Thoracic aorta (tissue), 2 donors: ENCODE measurements at regions not wholly inside any gene's neighbourhood (a gene's known extent, or its start where the extent isn't known, plus 50 kb on each side); places are given as distances from the start of the nearest gene placed in this dataset.

Experiments used
- ATAC-seq: fragments of 150-250 bp; one replicate; pipeline ENCODE4 v1.8.0; 2017; ENCODE audit warnings: low read depth; ENCODE audit not compliant: insufficient number of reproducible peaks, low FRiP score
- DNase-seq: peaks from one replicate; pipeline ENCODE4 v3.0.0-alpha.2; 2020; ENCODE audit warnings: low spot score
- H3K27ac ChIP-seq, 2 donors: fragments of 200-600 bp; sonication (generic); 1 replicate in 1 of 2; 2 replicates in 1 of 2; pipeline ENCODE4 v1.5.1; 2016; ENCODE audit warnings: mild to moderate bottlenecking in 2 of 2, moderate library complexity in 2 of 2
- H3K27me3 ChIP-seq: fragments of 200-600 bp; sonication (generic); replicated peaks from 2 replicates; pipeline ENCODE4 v1.6.0; 2016; ENCODE audit warnings: mild to moderate bottlenecking; ENCODE audit not compliant: insufficient read depth
- H3K36me3 ChIP-seq: fragments of 200-600 bp; sonication (generic); one replicate; pipeline ENCODE4 v1.5.1; 2016
- H3K4me1 ChIP-seq, 2 donors: fragments of 200-600 bp; sonication (generic); 1 replicate in 1 of 2; 2 replicates in 1 of 2; pipeline versions ENCODE4 v1.5.1 to v1.6.0; 2016; ENCODE audit warnings: low read depth in 2 of 2, mild to moderate bottlenecking in 1 of 2; ENCODE audit not compliant: control insufficient read depth in 1 of 2
- H3K4me3 ChIP-seq: fragments of 200-600 bp; sonication (generic); 2 replicates; pipeline ENCODE4 v1.5.1; 2016; ENCODE audit warnings: mild to moderate bottlenecking
- H3K9me3 ChIP-seq: fragments of 200-600 bp; sonication (generic); 2 replicates; pipeline ENCODE4 v1.5.1; 2016
- CTCF ChIP-seq: fragments of 200-600 bp; sonication (generic); IDR thresholded peaks from one replicate; pipeline ENCODE4 v1.5.1; 2019; ENCODE audit warnings: antibody characterized with exemption

- Histone ChIP-seq H3K27ac (no peak overlapping the region), H3K4me1 (no peaks in the 10 kb centered on the region), H3K36me3 (no peaks in the 10 kb centered on the region), H3K27me3 (no peaks in the 10 kb centered on the region), H3K4me3 (no peak overlapping the region), H3K9me3 (no peaks in the 10 kb centered on the region)
- DNase-seq (no peak), ATAC-seq (no peak)
- no peak for TF ChIP-seq CTCF
Observed at GRCh38 chr9:12463641-12464040, 229.5 kb upstream of the TYRP1 start.

GRCh38 chr9:12464400-12464799 is 228.8 kb upstream of the TYRP1 start:
- H3K36me3 ChIP-seq, result no peaks in the 10 kb centered on the region
- TF ChIP-seq CTCF, result no peak
- H3K4me1 ChIP-seq, result no peaks in the 10 kb centered on the region
- DNase-seq, result no peak
- H3K27ac ChIP-seq, result no peak overlapping the region
- H3K4me3 ChIP-seq, result no peak overlapping the region
- no peaks in the 10 kb centered on the region for H3K27me3 ChIP-seq
- ATAC-seq, result no peak
- no peaks in the 10 kb centered on the region for H3K9me3 ChIP-seq

GRCh38 chr9:12464910-12465512 is 228.2 kb upstream of the TYRP1 start:
- TF ChIP-seq CTCF, result peak; percentile 43
- no peak overlapping the region for H3K4me3 ChIP-seq
- H3K27ac ChIP-seq, result no peak overlapping the region
- H3K27me3 ChIP-seq, result no peaks in the 10 kb centered on the region
- no peak for DNase-seq
- no peaks in the 10 kb centered on the region for H3K36me3 ChIP-seq
- no peak for ATAC-seq
- no peaks in the 10 kb centered on the region for H3K4me1 ChIP-seq
- H3K9me3 ChIP-seq, result no peaks in the 10 kb centered on the region

- DNase-seq (no peak), ATAC-seq (no peak)
- no peak overlapping the region for H3K4me3 ChIP-seq
- no peaks in the 10 kb centered on the region for H3K36me3 ChIP-seq
- H3K4me1 ChIP-seq, result no peaks in the 10 kb centered on the region
- no peak overlapping the region for H3K27ac ChIP-seq
- no peaks in the 10 kb centered on the region for H3K27me3 ChIP-seq
- TF ChIP-seq CTCF, result no peak
- no peaks in the 10 kb centered on the region for H3K9me3 ChIP-seq
Observed at GRCh38 chr9:12469084-12469483, 224.1 kb upstream of the TYRP1 start.

- ATAC-seq, result no peak
Observed at GRCh38 chr9:12494411-12494810, 198.8 kb upstream of the TYRP1 start.

More at GRCh38 chr9:12494411-12494810, 198.8 kb upstream of the TYRP1 start:
- no peak overlapping the region for H3K27ac ChIP-seq
- no peak for TF ChIP-seq CTCF
- no peak for DNase-seq
- H3K4me1 ChIP-seq, result no peaks in the 10 kb centered on the region
- no peak overlapping the region for H3K4me3 ChIP-seq
- no peaks in the 10 kb centered on the region for H3K36me3 ChIP-seq
- no peaks in the 10 kb centered on the region for H3K27me3 ChIP-seq
- H3K9me3 ChIP-seq, result no peaks in the 10 kb centered on the region
